ENCODE measurements at regions not wholly inside any gene's neighbourhood (a gene's known extent, or its start where the extent isn't known, plus 50 kb on each side); places are given as distances from the start of the nearest gene placed in this dataset.

DNA sequence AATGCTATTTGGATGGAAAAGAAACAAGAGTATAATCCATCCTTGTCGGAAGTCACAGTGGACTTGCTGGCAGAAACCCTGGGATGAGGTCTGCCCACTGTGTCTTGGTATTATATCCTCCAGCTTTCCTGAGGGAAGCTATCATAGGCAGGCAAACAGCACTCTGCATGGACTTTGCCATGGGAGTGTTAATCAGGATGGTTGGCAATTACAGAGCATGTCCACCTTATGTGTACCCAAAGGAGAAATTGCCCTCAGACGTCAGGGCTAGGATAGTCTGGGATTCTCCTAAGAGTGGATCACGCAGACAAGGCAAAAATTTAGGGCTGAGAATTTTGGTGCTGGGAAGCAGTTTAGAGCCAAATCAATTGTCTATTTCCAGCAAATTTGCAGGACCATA is 184.9 kb upstream of the ESRRG start:
- TF ChIP-seq CTCF (IDR thresholded peaks at IDR 0.05) (no peak), EP300 (IDR thresholded peaks at IDR 0.05; ENCODE audit: low read depth) (no peak)
